ENCODE measurements at regions not wholly inside any gene's neighbourhood (a gene's known extent, or its start where the extent isn't known, plus 50 kb on each side); places are given as distances from the start of the nearest gene placed in this dataset.

GRCh38 chr1:10865518-10866320 lies 69.3 kb upstream of the CASZ1 start:
- no peak overlapping the region for H3K27ac ChIP-seq (ENCODE audit: low read depth in 1 of 2, low read length in 1 of 2)
- no peaks in the 10 kb centered on the region for H3K9me3 ChIP-seq (ENCODE audit: control insufficient read depth in 4 of 4, insufficient read depth in 3 of 4, low read length in 3 of 4)
- no peak overlapping the region for H3K9ac ChIP-seq (ENCODE audit: insufficient read depth in 1 of 2, low read length in 2 of 2)
- no peak overlapping the region for H3K4me3 ChIP-seq
- ATAC-seq (ENCODE audit: insufficient read depth, low FRiP score) (no peak), DNase-seq (no peak)
- 49 to 59% methylated on average over 19 of the region's 19 CpGs for WGBS, 2 donors
- no peaks in the 10 kb centered on the region for H3K36me3 ChIP-seq (ENCODE audit: control insufficient read depth in 4 of 4, insufficient read depth in 4 of 4, low read length in 4 of 4)
- H3K27me3 ChIP-seq (ENCODE audit: control insufficient read depth in 3 of 3, insufficient read depth in 3 of 3, low read length in 2 of 3), result peaks cover 0 to 17% (median 6%) of the 10 kb centered on the region in 3 donors
- peaks cover 0 to 27% (median 0%) of the 10 kb centered on the region in 5 donors for H3K4me1 ChIP-seq (ENCODE audit: control insufficient read depth in 5 of 5, insufficient read depth in 5 of 5, low read length in 5 of 5)
- TF ChIP-seq, protein P1, sequence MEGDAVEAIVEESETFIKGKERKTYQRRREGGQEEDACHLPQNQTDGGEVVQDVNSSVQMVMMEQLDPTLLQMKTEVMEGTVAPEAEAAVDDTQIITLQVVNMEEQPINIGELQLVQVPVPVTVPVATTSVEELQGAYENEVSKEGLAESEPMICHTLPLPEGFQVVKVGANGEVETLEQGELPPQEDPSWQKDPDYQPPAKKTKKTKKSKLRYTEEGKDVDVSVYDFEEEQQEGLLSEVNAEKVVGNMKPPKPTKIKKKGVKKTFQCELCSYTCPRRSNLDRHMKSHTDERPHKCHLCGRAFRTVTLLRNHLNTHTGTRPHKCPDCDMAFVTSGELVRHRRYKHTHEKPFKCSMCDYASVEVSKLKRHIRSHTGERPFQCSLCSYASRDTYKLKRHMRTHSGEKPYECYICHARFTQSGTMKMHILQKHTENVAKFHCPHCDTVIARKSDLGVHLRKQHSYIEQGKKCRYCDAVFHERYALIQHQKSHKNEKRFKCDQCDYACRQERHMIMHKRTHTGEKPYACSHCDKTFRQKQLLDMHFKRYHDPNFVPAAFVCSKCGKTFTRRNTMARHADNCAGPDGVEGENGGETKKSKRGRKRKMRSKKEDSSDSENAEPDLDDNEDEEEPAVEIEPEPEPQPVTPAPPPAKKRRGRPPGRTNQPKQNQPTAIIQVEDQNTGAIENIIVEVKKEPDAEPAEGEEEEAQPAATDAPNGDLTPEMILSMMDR (IDR thresholded peaks at IDR 0.05; ENCODE audit: control extremely low read depth, extremely low read depth), result no peak

DNA sequence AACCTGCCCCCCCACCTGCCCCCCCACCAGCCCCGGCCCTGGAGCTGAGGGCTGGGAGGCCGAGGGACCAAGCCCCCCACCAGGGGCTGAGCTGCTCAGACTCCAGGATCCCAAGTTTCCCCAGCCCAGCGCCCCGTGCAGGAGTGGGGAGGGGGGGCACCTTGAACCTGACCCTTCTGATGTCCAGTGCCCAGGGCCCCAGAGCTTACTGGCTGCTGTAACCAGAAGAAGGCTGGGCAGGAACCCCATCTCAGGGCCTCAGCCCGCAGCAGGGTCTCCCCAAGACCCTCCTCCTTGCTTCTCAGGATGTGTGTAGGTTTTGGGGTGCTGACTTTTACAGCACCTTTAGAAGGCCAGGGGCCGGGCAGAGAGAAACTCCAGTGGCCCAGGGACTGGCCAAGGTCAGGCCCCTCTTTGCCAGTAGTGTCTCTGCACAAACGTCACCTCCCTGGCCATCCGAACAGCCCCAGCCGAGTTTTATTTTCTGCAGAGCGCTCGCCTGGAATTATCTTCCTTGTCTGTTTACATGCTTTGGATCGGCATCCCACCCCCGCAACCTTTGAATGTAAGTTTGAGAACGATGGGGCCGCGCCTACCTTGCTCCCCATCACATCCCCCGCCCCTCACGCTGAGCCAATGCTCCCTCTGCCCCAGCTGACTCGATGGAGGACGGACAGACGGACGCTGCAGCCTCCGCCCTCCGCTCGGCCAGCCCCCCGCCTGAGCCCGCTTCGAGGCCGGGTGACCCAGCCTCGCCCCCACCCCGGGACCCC lies 70.1 kb upstream of the CASZ1 start:
- H3K9me3 ChIP-seq (ENCODE audit: control insufficient read depth in 4 of 4, insufficient read depth in 3 of 4, low read length in 3 of 4), result no peaks in the 10 kb centered on the region
- ATAC-seq (ENCODE audit: insufficient read depth, low FRiP score) (no peak), DNase-seq (peak; percentile 30 to 58 (median 52))
- H3K4me1 ChIP-seq (ENCODE audit: control insufficient read depth in 5 of 5, insufficient read depth in 5 of 5, low read length in 5 of 5), result peaks cover 0 to 27% (median 0%) of the 10 kb centered on the region in 5 donors
- H3K36me3 ChIP-seq (ENCODE audit: control insufficient read depth in 4 of 4, insufficient read depth in 4 of 4, low read length in 4 of 4), result no peaks in the 10 kb centered on the region
- no peak overlapping the region for H3K9ac ChIP-seq (ENCODE audit: insufficient read depth in 1 of 2, low read length in 2 of 2)
- peaks cover 0 to 17% (median 6%) of the 10 kb centered on the region in 3 donors for H3K27me3 ChIP-seq (ENCODE audit: control insufficient read depth in 3 of 3, insufficient read depth in 3 of 3, low read length in 2 of 3)
- TF ChIP-seq, protein P1 (IDR thresholded peaks at IDR 0.05; ENCODE audit: control extremely low read depth, extremely low read depth), result no peak
- H3K4me3 ChIP-seq, result peak overlapping the region; percentile 14
- H3K27ac ChIP-seq (ENCODE audit: low read depth in 1 of 2, low read length in 1 of 2), result no peak overlapping the region
- WGBS, 2 donors, result 7 to 8% methylated on average over 22 to 31 of the region's 31 CpGs

GRCh38 chr1:10867138-10867721 lies 70.8 kb upstream of the CASZ1 start:
- Histone ChIP-seq H3K27me3 (ENCODE audit: control insufficient read depth in 3 of 3, insufficient read depth in 3 of 3, low read length in 2 of 3) (peaks cover 0 to 17% (median 6%) of the 10 kb centered on the region in 3 donors), H3K9ac (ENCODE audit: insufficient read depth in 1 of 2, low read length in 2 of 2) (no peak overlapping the region), H3K4me1 (ENCODE audit: control insufficient read depth in 5 of 5, insufficient read depth in 5 of 5, low read length in 5 of 5) (peaks cover 0 to 27% (median 0%) of the 10 kb centered on the region in 5 donors), H3K36me3 (ENCODE audit: control insufficient read depth in 4 of 4, insufficient read depth in 4 of 4, low read length in 4 of 4) (no peaks in the 10 kb centered on the region), H3K27ac (ENCODE audit: low read depth in 1 of 2, low read length in 1 of 2) (no peak overlapping the region), H3K9me3 (ENCODE audit: control insufficient read depth in 4 of 4, insufficient read depth in 3 of 4, low read length in 3 of 4) (no peaks in the 10 kb centered on the region), H3K4me3 (no peak overlapping the region)
- 2 to 3% methylated on average over 48 to 54 of the region's 54 CpGs for WGBS, 2 donors
- peak; percentile 90 for ATAC-seq (ENCODE audit: insufficient read depth, low FRiP score)
- TF ChIP-seq, protein P1 (IDR thresholded peaks at IDR 0.05; ENCODE audit: control extremely low read depth, extremely low read depth), result peak; percentile 37
- peak; percentile 71 to 85 (median 82) for DNase-seq

Measured in lung (tissue), 11 donors.